H9 (cell line): ENCODE measurements at regions not wholly inside any gene's neighbourhood (a gene's known extent, or its start where the extent isn't known, plus 50 kb on each side); places are given as distances from the start of the nearest gene placed in this dataset.

ENCODE experiments used
- DNase-seq: peaks from one replicate; pipeline ENCODE4 v3.0.0-alpha.2; 2017
- H2AFZ ChIP-seq: one replicate; pipeline ENCODE4 v1.6.1; 2013; ENCODE audit warnings: mild to moderate bottlenecking, low read length, control low read depth, moderate library complexity
- H2AK5ac ChIP-seq: 2 replicates; pipeline ENCODE4 v1.6.1; 2013; ENCODE audit warnings: low read length, control low read depth, mixed read lengths; ENCODE audit not compliant: insufficient read length
- H2BK120ac ChIP-seq: one replicate; pipeline ENCODE4 v1.6.1; 2013; ENCODE audit warnings: low read depth, mild to moderate bottlenecking, low read length, control low read depth, inconsistent platforms; ENCODE audit not compliant: poor library complexity, severe bottlenecking
- H2BK12ac ChIP-seq: 2 replicates; pipeline ENCODE4 v1.6.1; 2013; ENCODE audit warnings: low read length, control low read depth, mixed read lengths, low read depth; ENCODE audit not compliant: insufficient read length
- H2BK15ac ChIP-seq: 2 replicates; pipeline ENCODE4 v1.6.1; 2013; ENCODE audit warnings: low read depth, low read length, control low read depth
- H2BK20ac ChIP-seq: one replicate; pipeline ENCODE4 v1.6.1; 2013; ENCODE audit warnings: low read depth, mild to moderate bottlenecking, low read length, control low read depth, inconsistent platforms; ENCODE audit not compliant: poor library complexity, severe bottlenecking
- H2BK5ac ChIP-seq: 2 replicates; pipeline ENCODE4 v1.6.1; 2013; ENCODE audit warnings: low read length, control low read depth, mixed read lengths; ENCODE audit not compliant: insufficient read length
- H3K14ac ChIP-seq: 2 replicates; pipeline ENCODE4 v1.6.1; 2013; ENCODE audit warnings: low read length, control low read depth; ENCODE audit not compliant: insufficient read depth
- H3K18ac ChIP-seq: 2 replicates; pipeline ENCODE4 v1.6.1; 2013; ENCODE audit warnings: low read depth, mild to moderate bottlenecking, mixed read lengths, low read length, control low read depth; ENCODE audit not compliant: insufficient read length
- H3K23ac ChIP-seq: 2 replicates; pipeline ENCODE4 v1.6.1; 2013; ENCODE audit warnings: low read length, control low read depth, mixed read lengths, low read depth; ENCODE audit not compliant: insufficient read length
- H3K23me2 ChIP-seq: 2 replicates; pipeline ENCODE4 v1.6.1; 2013; ENCODE audit warnings: low read depth, mild to moderate bottlenecking, mixed read lengths, low read length, control low read depth; ENCODE audit not compliant: insufficient read length, poor library complexity, severe bottlenecking
- H3K27ac ChIP-seq: 2 replicates; pipeline ENCODE4 v1.5.1; 2013; ENCODE audit warnings: low read length, control low read depth, mixed read lengths, low read depth; ENCODE audit not compliant: insufficient read length
- H3K27me3 ChIP-seq: 2 replicates; pipeline ENCODE4 v1.6.1; 2013; ENCODE audit warnings: low read length, control low read depth, inconsistent platforms; ENCODE audit not compliant: insufficient read depth
- H3K4ac ChIP-seq: 2 replicates; pipeline ENCODE4 v1.6.1; 2013; ENCODE audit warnings: low read depth, mild to moderate bottlenecking, control low read depth, inconsistent platforms, low read length, moderate library complexity
- H3K4me1 ChIP-seq: 2 replicates; pipeline ENCODE4 v1.6.1; 2013; ENCODE audit warnings: low read length, control low read depth, inconsistent platforms; ENCODE audit not compliant: insufficient read depth
- H3K4me2 ChIP-seq: 2 replicates; pipeline ENCODE4 v1.6.1; 2013; ENCODE audit warnings: low read length, control low read depth, mixed read lengths; ENCODE audit not compliant: insufficient read length, insufficient read depth
- H3K56ac ChIP-seq: 2 replicates; pipeline ENCODE4 v1.6.1; 2013; ENCODE audit warnings: low read depth, mild to moderate bottlenecking, mixed read lengths, low read length, control low read depth; ENCODE audit not compliant: insufficient read length
- H3K79me1 ChIP-seq: 2 replicates; pipeline ENCODE4 v1.6.1; 2013; ENCODE audit warnings: low read depth, mild to moderate bottlenecking, moderate library complexity, low read length, control low read depth, inconsistent platforms; ENCODE audit not compliant: insufficient read depth, poor library complexity, severe bottlenecking
- H3K79me2 ChIP-seq: 2 replicates; pipeline ENCODE4 v1.6.1; 2013; ENCODE audit warnings: low read length, control low read depth, inconsistent platforms; ENCODE audit not compliant: insufficient read depth
- H3K9ac ChIP-seq: 2 replicates; pipeline ENCODE4 v1.6.1; 2013; ENCODE audit warnings: low read length, control low read depth, mixed read lengths; ENCODE audit not compliant: insufficient read length; ENCODE audit errors: extremely low read depth
- H3K9me3 ChIP-seq: one replicate; pipeline ENCODE4 v1.6.1; 2013; ENCODE audit warnings: low read depth, low read length, inconsistent platforms; ENCODE audit not compliant: control insufficient read depth
- H3T11ph ChIP-seq: one replicate; pipeline ENCODE4 v1.6.1; 2013; ENCODE audit warnings: mild to moderate bottlenecking, low read length, control low read depth, inconsistent platforms
- H4K20me1 ChIP-seq: one replicate; pipeline ENCODE4 v1.6.1; 2013; ENCODE audit not compliant: control insufficient read depth, insufficient read length, insufficient read depth
- H4K5ac ChIP-seq: 2 replicates; pipeline ENCODE4 v1.6.1; 2013; ENCODE audit warnings: low read depth, mild to moderate bottlenecking, mixed read lengths, low read length, control low read depth; ENCODE audit not compliant: insufficient read length
- H4K8ac ChIP-seq: replicated peaks from 2 replicates; pipeline ENCODE4 v1.6.1; 2013; ENCODE audit warnings: low read length, control low read depth, mixed read lengths, low read depth; ENCODE audit not compliant: insufficient read length
- H4K91ac ChIP-seq: 2 replicates; pipeline ENCODE4 v1.6.1; 2013; ENCODE audit warnings: low read depth, mild to moderate bottlenecking, moderate library complexity, mixed read lengths, low read length, control low read depth; ENCODE audit not compliant: insufficient read length
- H3K27ac Mint-ChIP-seq, 3 experiments: 2 replicates in 2 of 3; 3 replicates in 1 of 3; pipeline ENCODE4 v1.8.0; 2020 to 2021; ENCODE audit warnings: mixed read lengths in 3 of 3, mild to moderate bottlenecking in 1 of 3, moderate library complexity in 1 of 3
- H3K27me3 Mint-ChIP-seq: 2 replicates; pipeline ENCODE4 v1.8.0; 2021; ENCODE audit warnings: low read depth, mild to moderate bottlenecking, moderate library complexity, mixed read lengths
- H3K36me3 Mint-ChIP-seq, 3 experiments: 2 replicates in 2 of 3; 3 replicates in 1 of 3; pipeline ENCODE4 v1.8.0; 2020 to 2021; ENCODE audit warnings: low read depth in 3 of 3, mixed read lengths in 3 of 3; ENCODE audit not compliant: insufficient read depth in 1 of 3
- H3K4me1 Mint-ChIP-seq, 2 experiments: 2 replicates each; pipeline ENCODE4 v1.8.0; 2020; ENCODE audit warnings: mixed read lengths in 2 of 2
- H3K4me3 Mint-ChIP-seq, 2 experiments: 2 replicates in 1 of 2; 3 replicates in 1 of 2; pipeline ENCODE4 v1.8.0; 2020 to 2021; ENCODE audit warnings: mild to moderate bottlenecking in 2 of 2, mixed read lengths in 2 of 2, moderate library complexity in 1 of 2
- H3K9me3 Mint-ChIP-seq, 2 experiments: 2 replicates in 1 of 2; 3 replicates in 1 of 2; pipeline ENCODE4 v1.8.0; 2020; ENCODE audit warnings: mild to moderate bottlenecking in 2 of 2, mixed read lengths in 2 of 2, moderate library complexity in 1 of 2
- CTCF ChIP-seq: fragments of 200-600 bp; sonication (generic); conservative IDR thresholded peaks from 3 replicates; pipeline ENCODE4 v1.8.0; 2021; ENCODE audit warnings: antibody characterized with exemption, mild to moderate bottlenecking
- WGBS: extraction: QIAGEN DNeasy Blood & Tissue Kit; methylation state at CpG from one replicate; pipeline ENCODE4 v1.1.7; 2013; ENCODE audit warnings: missing lambda C conversion rate, low lambda C conversion rate, mixed read lengths; ENCODE audit not compliant: insufficient read length; ENCODE audit errors: extremely low coverage; 5-methylcytosine and 5-hydroxymethylcytosine counted together

GRCh38 chr18:39434223-39434920 is 1868.8 kb upstream of the CELF4 start:
- H3K36me3 Mint-ChIP-seq: peaks cover 0 to 8% (median 2%) of the 10 kb centered on the region in 3 experiments; a peak in 5 of 7 replicates
- WGBS: no CpG with 5 or more reads among the region's 3 CpGs
- no peak overlapping the region for H2AK5ac ChIP-seq
- H3K18ac ChIP-seq: no peak overlapping the region
- no peak overlapping the region for H3K4me3 Mint-ChIP-seq
- peaks cover 6 to 9% of the 10 kb centered on the region in 2 experiments; a peak in 2 of 5 replicates for H3K9me3 Mint-ChIP-seq
- H3K79me2 ChIP-seq: no peaks in the 10 kb centered on the region
- no peaks in the 10 kb centered on the region for H3K27me3 Mint-ChIP-seq
- TF ChIP-seq CTCF: no peak
- no peak overlapping the region for H2BK120ac ChIP-seq
- H2AFZ ChIP-seq: no peak overlapping the region
- H3K9me3 ChIP-seq: no peaks in the 10 kb centered on the region
- no peak overlapping the region for H3K27ac ChIP-seq
- H3K56ac ChIP-seq: no peak overlapping the region
- H4K5ac ChIP-seq: no peak overlapping the region
- no peak overlapping the region for H3T11ph ChIP-seq
- no peaks in the 10 kb centered on the region for H3K4me1 Mint-ChIP-seq
- H3K4me2 ChIP-seq: no peak overlapping the region
- no peak overlapping the region for H2BK15ac ChIP-seq
- H3K9ac ChIP-seq: no peak overlapping the region
- H3K23me2 ChIP-seq: no peaks in the 10 kb centered on the region
- no peak overlapping the region for H2BK12ac ChIP-seq
- no peaks in the 10 kb centered on the region for H3K27me3 ChIP-seq
- H3K4me1 ChIP-seq: no peaks in the 10 kb centered on the region
- DNase-seq: no peak
- H3K23ac ChIP-seq: no peak overlapping the region
- H3K4ac ChIP-seq: no peak overlapping the region
- H3K79me1 ChIP-seq: no peaks in the 10 kb centered on the region
- H4K8ac ChIP-seq: no peak overlapping the region
- no peak overlapping the region for H2BK20ac ChIP-seq
- no peak overlapping the region for H2BK5ac ChIP-seq
- no peak overlapping the region for H3K14ac ChIP-seq
- no peak overlapping the region for H4K91ac ChIP-seq
- H3K27ac Mint-ChIP-seq: no peak overlapping the region
- H4K20me1 ChIP-seq: no peaks in the 10 kb centered on the region
